HG03457 (cell line): ENCODE measurements at regions not wholly inside any gene's neighbourhood (a gene's known extent, or its start where the extent isn't known, plus 50 kb on each side); places are given as distances from the start of the nearest gene placed in this dataset.
"Not testable (repeated sequence)": the region's sequence is repeated elsewhere in the genome, so short reads cannot be mapped to it uniquely, and the experiment has no call there.

ENCODE experiments used
- ATAC-seq: cut with Tn5 transposase; IDR thresholded peaks from one replicate; pipeline ENCODE4 v1.9.1; 2021; ENCODE audit warnings: moderate number of reproducible peaks; ENCODE audit not compliant: unreplicated experiment

DNA sequence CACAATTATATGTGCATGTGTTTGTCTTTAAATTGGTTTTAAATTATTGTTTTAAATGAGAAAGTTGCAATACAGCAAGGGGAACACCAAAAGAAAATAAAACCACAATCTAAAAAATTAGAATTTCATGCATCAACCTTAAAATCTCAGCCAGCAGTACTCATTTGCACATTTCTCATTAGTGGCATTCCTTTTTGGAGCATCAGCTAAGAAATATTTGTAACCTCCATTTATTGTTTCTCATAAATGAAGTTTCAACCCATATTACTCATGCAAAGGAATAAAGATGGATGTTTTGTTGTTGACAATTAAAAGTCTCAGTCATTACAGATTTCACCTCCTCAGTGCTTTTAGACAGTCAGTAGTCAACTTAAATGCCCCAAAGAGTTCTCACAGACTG is 160.1 kb downstream of the TBX15 start:
- ATAC-seq, result no peak

DNA sequence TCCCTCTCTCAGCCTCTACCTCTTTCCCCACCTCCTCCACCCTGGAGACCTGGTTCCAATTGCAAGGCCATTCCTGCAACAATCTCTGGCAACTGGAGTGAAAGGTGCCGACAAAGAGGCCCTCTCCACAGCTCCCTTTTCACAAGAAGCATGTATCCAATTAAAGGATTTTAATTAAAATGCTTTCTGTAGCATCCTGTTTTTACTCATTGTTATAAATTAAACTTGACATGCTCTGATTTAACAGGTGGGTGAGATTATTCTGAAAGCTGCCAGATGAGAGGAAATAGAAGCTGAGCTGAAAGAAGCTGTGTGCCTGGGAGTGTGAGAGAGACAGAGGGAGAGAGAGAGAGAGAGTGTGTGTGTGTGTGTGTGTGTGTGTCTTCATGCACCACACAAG is 160.5 kb downstream of the TBX15 start:
- no peak for ATAC-seq

DNA sequence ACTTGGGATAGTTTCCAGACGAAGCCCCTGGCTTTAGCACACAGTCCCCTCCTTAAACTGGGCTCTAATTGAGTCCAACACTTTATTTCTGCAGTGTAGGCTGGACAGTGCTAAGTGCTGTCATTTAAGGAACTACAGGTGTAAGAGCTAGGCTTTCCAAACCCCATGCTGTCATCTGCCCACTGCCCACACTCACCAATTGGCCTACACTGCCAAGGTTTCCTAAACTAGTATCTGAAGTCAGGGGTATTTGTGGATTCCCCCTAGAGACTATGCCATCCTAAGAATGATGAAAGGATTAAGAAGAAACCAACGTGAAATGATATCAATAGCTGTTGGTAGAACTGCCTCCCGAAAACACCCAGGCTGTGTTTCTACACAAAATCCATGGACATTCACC is 160.9 kb downstream of the TBX15 start:
- no peak for ATAC-seq

DNA sequence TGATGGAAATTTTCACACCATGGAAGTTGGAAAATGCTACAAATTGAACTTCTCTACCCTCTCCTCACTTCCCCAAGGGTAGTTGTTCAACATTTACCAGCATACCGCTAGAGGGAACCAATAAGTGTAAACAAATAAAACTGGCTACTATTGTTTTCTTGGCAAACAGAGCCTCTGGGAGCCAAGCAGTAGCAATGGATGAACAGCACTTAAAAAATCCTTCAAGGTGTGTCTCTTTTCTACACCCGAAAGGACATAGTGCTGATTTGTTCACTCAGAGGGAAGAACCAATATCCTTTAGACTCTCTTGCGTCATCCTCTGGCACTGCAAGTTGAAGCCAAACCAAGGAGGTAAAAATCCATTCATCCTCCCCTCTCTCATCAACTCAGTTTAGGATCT is 161.5 kb downstream of the TBX15 start:
- ATAC-seq, result no peak

DNA sequence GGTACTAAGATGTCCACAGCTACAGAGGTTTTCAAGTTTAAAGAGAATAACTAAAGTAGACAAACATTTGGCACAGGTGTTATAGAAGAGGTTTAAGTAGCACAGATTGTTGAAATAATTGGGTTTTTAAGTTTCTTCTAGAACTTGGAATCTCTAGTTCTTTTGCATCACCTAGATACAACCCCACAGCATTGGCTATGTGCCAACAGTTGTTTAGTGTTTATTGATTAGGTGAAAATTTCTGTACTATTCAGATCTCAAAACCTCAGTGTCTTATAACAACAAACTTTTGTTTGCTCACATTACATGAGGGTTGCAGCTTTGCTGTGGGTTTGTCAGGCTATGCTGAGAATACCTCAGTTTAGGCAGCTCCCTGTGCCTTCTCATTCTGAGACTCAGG is 162.5 kb downstream of the TBX15 start:
- no peak for ATAC-seq

DNA sequence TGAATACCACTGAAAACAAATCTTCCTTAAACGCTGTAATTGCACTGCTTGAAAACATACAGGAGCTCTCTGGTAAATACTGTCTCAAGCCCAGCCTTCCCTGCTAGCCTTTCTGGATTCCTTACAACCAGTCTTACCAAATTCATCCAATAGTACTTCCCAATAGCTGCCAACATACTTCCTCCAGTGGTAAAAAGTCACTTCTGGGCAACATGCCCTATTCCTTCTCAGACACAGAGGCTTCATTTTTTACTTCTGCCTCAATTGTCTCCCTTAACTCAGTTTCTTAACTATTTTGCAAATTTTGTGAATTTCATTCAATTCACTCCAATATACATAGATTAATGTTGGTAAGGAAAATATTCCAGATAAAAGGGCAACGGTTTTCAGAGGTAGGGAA is 166.3 kb downstream of the TBX15 start:
- ATAC-seq, result no peak

DNA sequence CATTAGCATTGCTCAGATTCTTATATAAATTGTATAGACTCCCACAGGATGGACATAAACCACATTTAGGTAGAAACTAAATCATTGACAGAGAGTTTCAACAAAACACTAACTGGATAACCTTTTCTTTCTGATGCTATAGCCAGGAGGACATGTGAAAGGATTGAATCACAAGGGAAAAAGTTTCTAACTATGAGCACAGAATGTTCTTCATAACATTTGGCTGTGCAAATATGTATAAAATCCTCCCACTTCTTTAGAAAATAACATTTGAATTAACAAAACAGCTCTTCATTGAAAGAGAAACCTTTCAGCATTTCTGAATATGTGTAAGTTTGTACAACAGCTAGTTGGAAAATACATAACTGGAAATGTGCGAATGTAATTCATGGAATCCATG is 167.3 kb downstream of the TBX15 start:
- ATAC-seq, result no peak

DNA sequence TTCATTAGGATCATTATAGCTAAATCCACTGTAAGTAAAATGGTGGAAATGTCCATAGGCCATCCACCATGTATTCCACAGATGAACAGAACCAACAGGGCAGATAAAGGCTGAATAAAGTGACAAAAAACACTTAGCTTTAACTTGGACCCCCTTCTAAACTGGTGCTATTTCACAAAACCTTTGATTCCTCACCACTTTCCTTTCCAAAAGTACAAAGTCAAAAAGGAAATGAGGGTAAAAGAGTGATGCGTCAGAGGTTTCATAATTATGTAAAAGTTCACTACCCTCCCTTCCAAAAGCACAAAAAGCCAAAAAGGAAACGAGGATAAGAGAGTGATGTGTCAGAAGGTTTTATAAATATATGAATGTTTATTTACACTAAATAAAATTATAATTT is 172.2 kb downstream of the TBX15 start:
- ATAC-seq, result no peak

DNA sequence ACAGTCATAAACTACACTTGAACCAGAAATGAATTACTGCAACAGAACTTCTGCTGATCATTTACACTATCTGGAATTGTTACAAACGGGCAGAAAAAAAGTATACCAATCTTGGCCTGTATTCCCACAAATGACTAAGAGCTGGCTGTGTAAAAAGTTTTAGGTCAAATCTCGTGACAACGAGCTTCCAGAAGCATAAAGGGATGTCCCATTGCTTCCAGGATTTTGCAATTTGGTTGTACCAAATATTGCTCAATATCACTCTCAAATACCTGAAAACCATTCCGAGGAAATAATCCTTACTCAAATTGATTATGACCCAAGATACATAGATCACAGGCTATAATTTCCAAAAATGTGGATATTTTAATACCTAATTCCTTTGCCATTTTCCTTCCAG is 175.6 kb downstream of the TBX15 start:
- ATAC-seq, result no peak

DNA sequence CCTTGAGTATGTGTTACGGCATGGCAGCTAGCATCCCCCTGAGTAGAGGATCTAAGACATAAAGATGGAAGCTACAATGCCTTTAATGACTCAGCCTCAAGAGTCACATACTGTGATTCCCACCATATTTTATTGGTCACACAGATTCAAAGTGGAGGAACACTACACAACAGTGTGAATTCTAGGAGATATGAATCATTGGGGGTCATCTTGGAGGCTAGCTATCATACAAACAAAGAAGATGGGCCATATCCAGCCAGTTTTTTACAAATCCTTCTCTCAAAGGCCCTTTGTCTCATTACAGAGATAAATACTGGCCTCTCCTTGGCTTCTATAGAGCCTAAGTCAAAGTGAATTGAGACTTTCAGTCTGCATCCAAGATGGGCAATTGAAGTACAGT is 177.0 kb downstream of the TBX15 start:
- no peak for ATAC-seq

DNA sequence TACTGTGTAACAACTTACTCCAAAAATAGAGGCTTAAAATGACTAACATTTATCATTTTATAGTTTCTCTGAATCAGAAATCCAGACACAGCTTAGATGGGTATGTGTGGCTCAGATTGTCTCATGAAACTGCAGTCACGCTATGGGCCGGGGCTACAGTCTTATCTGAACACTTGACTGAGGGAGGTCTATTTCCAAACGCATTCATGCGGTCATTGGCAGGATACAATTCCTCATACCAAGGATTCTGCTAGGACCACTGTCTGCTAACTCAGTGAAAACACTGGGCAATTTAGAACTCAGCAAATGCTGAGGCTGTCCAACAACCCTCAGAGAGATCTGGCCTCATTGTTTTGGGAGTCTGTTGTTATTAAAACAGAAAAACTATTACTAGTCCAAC is 178.6 kb downstream of the TBX15 start:
- ATAC-seq, result no peak

DNA sequence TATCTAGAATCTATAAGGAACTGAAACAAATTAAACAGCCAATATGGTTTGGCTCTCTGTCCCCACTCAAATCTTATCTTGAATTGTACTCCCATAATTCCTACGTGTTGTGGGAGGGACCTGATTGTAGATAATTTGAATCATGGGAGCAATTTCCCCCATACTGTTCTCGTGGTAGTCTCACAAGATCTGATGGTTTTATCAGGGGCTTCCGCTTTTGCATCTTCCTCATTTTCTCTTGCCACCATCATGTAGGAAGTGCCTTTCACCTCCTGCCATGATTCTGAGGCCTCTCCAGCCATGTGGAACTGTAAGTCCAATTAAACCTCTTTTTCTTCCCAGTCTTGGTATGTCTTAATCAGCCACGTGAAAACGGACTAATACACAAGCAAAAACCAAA is 185.0 kb downstream of the TBX15 start:
- not testable (repeated sequence) for ATAC-seq

DNA sequence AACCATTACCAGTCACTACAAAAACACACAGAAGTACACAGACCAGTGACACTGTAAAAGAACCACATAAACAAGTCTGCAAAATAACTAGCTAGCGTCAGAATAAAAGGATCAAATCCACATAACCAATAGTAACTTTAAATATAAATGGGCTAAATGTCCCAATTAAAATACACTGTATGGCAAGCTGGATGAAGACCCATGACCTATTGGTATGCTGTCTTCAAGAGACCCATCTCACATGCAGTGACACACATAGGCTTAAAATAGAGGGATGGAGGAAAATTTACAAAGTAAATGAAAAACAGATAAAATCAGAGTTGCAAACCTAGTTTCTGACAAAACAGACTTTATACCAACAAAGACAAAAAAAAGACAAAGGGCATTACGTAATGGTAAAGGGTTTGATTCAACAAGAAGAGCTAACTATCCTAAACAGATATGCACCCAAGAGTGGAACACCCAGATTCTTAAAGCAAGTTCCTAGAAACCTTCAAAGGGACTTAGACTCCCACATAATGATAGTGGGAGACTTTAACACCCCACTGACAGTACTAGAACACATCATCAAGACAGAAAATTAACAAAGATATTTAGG is 196.9 kb downstream of the TBX15 start:
- ATAC-seq, result no peak

DNA sequence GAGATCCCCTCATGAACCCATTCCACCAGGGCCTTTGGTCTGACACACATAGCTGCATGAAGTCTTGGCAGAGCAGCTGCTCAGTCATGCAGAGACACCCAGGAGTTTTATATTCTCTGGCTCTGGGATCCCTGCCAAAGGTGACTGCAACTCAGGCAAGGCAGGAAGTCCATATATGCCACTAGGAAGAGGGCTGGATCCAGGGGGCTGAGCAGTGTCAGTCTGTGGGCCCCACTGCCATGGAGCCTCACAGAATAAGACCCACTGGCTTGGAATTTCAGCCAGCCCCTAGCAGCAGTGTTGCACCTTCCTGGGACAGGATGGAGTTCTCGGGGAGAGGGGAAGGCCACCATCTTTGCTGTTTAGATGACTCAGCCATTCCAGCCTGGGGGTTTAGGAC is 199.7 kb downstream of the TBX15 start:
- ATAC-seq, result no peak

DNA sequence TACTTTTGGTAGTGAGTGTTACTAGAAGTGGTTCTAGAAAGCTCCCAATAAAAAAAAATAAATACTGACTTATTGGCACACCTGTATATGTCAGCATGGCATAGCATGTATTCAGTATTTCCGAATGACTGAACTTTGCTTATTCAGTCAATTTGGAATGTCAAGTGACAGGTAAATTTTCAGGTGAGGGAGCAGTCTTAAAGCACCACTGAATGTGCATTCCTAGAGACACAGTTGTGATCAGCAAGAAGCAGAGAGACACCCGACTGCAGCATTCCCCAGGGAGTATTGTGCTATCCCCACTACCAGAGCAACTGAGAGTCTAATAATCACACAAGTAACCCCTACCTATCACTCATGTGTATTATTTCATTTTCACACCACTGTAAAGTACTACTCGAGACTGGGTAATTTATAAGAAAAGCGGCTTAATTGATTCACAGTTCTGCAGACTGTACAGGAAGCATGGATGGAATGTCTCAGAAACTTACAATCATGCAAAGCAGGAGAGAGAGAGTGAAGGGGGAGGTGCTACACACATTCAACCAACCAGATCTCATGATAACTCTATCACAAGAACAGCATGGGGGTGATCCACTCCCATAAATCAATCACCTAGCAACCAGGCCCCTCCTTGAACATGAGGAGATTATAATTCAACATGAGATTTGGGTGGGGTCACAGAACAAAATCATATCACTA is 201.5 kb downstream of the TBX15 start:
- no peak for ATAC-seq

DNA sequence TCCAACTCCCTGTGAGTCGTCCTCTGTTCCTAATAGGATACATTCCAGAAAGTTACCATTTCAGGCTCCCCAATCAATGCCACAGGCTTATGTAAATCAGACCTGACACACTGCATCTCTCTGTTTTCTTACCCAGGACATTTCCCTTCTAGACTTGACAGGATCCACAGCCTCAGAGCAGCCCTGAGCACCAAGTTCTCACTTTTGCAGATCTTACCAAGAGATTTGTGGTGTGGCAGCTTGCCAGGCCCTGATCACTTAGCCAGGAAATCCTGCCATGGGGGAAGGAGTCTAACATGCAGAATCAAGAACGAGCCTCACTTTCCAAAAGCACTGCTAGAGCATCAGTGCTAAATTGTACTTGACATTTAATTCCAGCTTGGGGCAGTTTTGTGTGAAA is 202.9 kb downstream of the TBX15 start:
- no peak for ATAC-seq

DNA sequence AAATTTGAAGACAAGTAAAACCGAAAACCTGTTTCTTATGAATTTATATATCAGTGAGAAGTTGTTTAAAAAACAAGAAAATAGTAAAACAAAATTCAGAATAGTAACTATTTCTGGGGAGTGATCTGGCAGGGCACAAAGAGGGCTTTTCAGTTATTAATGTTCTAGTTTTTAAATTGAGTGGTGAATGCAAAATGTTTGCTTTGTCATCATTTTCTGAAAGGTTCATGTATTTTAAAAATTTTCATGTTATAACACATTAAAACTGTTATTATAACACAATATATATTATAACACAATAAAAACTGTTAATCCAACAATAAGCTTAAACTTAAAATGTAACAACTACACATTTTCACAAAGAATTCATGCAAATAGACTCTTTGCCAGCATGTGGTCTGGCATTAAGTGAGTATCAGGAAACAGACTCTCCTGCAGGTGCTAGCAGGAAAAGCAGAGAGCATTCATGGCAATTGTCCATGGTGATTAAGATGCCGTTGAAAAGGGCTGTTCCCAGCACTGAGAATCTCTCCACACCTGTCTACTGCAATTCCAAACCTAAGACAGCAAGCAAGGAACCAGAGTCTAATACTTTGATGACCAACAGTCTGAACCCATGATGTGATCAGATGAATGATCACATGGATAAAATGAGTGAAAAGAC is 204.9 kb downstream of the TBX15 start:
- no peak for ATAC-seq

DNA sequence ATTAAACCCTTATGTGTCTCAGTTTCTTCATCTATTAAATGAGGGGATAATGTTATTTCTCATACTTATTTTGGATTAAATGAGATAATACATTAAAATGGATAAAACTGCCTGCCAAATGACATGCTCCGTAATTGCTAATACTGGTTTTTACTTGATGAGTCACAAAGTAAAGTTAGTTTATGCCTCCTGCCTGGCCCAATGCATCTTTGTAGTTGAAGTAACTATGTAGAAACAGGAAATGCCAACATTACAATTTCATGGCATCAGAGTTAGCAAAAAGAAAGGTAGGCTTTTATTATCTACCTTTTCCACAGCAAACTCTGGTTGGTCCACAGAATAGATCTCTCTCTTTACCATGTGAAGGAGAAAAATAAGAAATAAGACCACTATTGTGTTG is 214.5 kb downstream of the TBX15 start:
- no peak for ATAC-seq

DNA sequence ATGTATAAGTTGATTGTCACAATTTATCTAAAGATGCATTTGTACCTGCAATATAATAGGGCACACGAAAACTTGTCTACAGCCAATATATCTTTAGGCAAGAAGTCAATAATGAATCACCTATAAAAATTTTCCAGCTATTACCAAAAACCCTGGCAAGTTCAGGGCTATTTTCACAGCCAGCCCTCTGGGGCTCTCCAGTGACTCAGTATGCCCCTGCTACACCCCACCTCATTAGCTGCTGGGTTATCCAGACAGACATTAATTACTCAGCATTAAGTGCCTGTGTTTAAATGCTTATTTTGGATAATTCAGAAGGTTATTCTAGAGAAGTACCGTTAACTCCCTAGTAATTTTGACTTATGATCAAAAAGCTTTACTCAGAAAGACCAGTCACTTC is 220.2 kb downstream of the TBX15 start:
- ATAC-seq, result no peak

DNA sequence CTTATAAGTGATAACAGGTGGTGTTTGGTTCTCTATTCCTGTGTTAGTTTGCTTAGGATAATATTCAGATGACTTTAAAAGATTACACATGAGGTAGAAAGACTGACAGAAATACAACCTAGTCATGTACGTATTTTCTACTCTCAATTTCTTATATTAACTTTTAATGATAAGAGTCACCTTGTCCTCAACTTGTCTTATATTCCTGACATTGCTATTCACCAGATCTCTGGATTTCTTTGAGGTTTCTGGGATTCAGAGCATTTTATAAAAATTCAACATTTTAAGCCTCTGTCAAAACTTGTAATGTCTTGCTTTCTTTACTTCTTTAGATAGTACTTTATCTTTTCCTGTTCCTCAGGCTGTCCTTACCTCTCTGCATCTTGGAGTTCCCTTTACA is 234.2 kb downstream of the TBX15 start:
- ATAC-seq, result no peak

DNA sequence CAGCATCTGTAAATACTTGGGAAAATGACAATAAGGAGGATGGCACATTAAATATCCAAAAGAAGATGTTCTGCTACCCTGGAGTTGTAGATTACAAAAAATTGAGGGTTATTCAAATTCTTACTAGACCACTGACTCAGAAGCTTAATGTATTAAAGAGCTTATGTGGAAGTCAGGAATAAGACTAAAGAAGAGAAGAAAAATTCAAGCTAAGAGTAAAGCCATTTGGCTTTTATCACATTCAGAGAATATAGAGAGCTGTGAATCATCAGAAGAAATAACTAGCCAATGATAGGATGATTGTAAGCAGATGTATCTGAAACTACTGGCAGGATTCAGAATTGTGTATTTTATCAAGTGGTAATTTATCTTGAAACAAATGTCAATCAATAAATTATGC is 237.0 kb downstream of the TBX15 start:
- ATAC-seq, result no peak

DNA sequence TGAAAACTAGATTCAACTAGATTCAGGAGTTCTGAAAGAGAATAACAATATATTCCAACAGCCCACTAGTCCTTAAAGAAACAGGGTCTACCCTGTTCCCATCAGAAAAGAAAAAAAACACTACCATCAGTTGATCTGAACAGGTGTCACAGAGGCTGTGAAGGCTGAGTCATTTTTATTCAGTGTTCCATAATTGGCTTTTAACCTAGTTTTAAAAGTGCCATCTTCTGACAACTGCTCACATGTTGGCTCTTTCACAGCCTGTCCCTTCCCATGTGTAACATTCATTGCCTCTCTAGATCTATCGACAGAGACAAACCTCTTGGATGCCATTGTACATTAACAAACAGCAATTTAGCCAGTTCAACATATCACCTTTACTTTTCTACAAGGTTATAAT is 243.7 kb downstream of the TBX15 start:
- ATAC-seq, result no peak

DNA sequence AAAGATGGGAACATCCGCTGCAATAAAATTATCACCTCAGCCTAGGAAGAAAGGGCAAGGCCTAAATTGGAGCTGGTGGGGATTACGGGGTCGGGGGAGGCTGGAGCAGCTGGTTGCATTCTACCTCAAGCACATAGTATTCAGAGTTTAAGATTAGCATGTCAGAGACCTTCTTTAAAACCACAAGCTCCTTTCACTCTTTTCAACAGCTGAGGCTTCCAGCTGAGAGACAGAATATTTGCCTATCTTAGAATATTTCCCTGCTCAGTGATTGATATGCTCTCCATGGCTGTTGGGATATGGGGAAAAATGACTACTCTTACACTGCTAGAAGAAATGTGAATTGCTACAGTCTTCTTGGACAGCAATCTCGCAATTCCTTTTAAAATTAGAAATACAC is 248.6 kb downstream of the TBX15 start:
- ATAC-seq, result no peak
